Mesothelial cell of epicardium (in vitro differentiated cells): ENCODE measurements at regions not wholly inside any gene's neighbourhood (a gene's known extent, or its start where the extent isn't known, plus 50 kb on each side); places are given as distances from the start of the nearest gene placed in this dataset.

Experiments used
- DNase-seq, 2 experiments: peaks; one replicate each; pipeline ENCODE4 v3.0.0; 2021; ENCODE audit warnings: low spot score in 2 of 2; ENCODE audit not compliant: unreplicated experiment in 2 of 2
- H3K27ac Mint-ChIP-seq: 2 replicates; pipeline ENCODE4 v1.8.0; 2021; ENCODE audit warnings: mixed read lengths
- H3K27me3 Mint-ChIP-seq: 2 replicates; pipeline ENCODE4 v1.8.0; 2021; ENCODE audit warnings: low read depth, mixed read lengths
- H3K36me3 Mint-ChIP-seq: 2 replicates; pipeline ENCODE4 v1.8.0; 2021; ENCODE audit warnings: mixed read lengths
- H3K4me1 Mint-ChIP-seq: 2 replicates; pipeline ENCODE4 v1.8.0; 2021; ENCODE audit warnings: mixed read lengths
- H3K4me3 Mint-ChIP-seq: 2 replicates; pipeline ENCODE4 v1.8.0; 2021; ENCODE audit warnings: mild to moderate bottlenecking, moderate library complexity, mixed read lengths
- H3K9me3 Mint-ChIP-seq: 2 replicates; pipeline ENCODE4 v1.8.0; 2021; ENCODE audit warnings: mixed read lengths
- CTCF ChIP-seq: fragments of 200-600 bp; sonication (generic); IDR thresholded peaks from one replicate; pipeline ENCODE4 v1.5.0; 2021; ENCODE audit warnings: antibody characterized with exemption; ENCODE audit not compliant: unreplicated experiment

GRCh38 chr10:33046792-33047191, 88.8 kb upstream of the ITGB1 start:
- no peaks in the 10 kb centered on the region for H3K36me3 Mint-ChIP-seq
- H3K4me1 Mint-ChIP-seq = peaks cover 13% of the 10 kb centered on the region
- no peaks in the 10 kb centered on the region for H3K27me3 Mint-ChIP-seq
- peaks cover 3% of the 10 kb centered on the region for H3K9me3 Mint-ChIP-seq
- no peak for DNase-seq
- TF ChIP-seq CTCF = no peak
- no peak overlapping the region for H3K4me3 Mint-ChIP-seq
- no peak overlapping the region for H3K27ac Mint-ChIP-seq

GRCh38 chr10:33045421-33045820, 87.4 kb upstream of the ITGB1 start:
- no peak for DNase-seq
- Mint-ChIP-seq H3K4me1 (peaks cover 18% of the 10 kb centered on the region), H3K9me3 (peaks cover 3% of the 10 kb centered on the region), H3K36me3 (no peaks in the 10 kb centered on the region), H3K27me3 (no peaks in the 10 kb centered on the region), H3K27ac (no peak overlapping the region), H3K4me3 (no peak overlapping the region)
- no peak for TF ChIP-seq CTCF

- Mint-ChIP-seq H3K4me3 (no peak overlapping the region), H3K36me3 (no peaks in the 10 kb centered on the region), H3K9me3 (no peaks in the 10 kb centered on the region), H3K27me3 (no peaks in the 10 kb centered on the region), H3K4me1 (peaks cover 18% of the 10 kb centered on the region), H3K27ac (no peak overlapping the region)
- TF ChIP-seq CTCF = no peak
- no peak for DNase-seq
Measured at GRCh38 chr10:33042565-33042964, 84.5 kb upstream of the ITGB1 start.

GRCh38 chr10:33041783-33042437, 83.9 kb upstream of the ITGB1 start:
- Mint-ChIP-seq H3K36me3 (no peaks in the 10 kb centered on the region), H3K27ac (no peak overlapping the region), H3K4me1 (peaks cover 18% of the 10 kb centered on the region), H3K27me3 (no peaks in the 10 kb centered on the region), H3K9me3 (no peaks in the 10 kb centered on the region), H3K4me3 (no peak overlapping the region)
- TF ChIP-seq CTCF = no peak
- DNase-seq = no peak

GRCh38 chr10:33040436-33040835, 82.4 kb upstream of the ITGB1 start:
- no peaks in the 10 kb centered on the region for H3K9me3 Mint-ChIP-seq
- peaks cover 17% of the 10 kb centered on the region for H3K4me1 Mint-ChIP-seq
- no peaks in the 10 kb centered on the region for H3K27me3 Mint-ChIP-seq
- no peak for TF ChIP-seq CTCF
- no peak overlapping the region for H3K27ac Mint-ChIP-seq
- H3K4me3 Mint-ChIP-seq = no peak overlapping the region
- no peak for DNase-seq
- no peaks in the 10 kb centered on the region for H3K36me3 Mint-ChIP-seq

GRCh38 chr10:33039181-33039580, 81.2 kb upstream of the ITGB1 start:
- no peak for TF ChIP-seq CTCF
- H3K9me3 Mint-ChIP-seq = no peaks in the 10 kb centered on the region
- H3K27me3 Mint-ChIP-seq = no peaks in the 10 kb centered on the region
- no peak overlapping the region for H3K4me3 Mint-ChIP-seq
- no peak overlapping the region for H3K27ac Mint-ChIP-seq
- no peak for DNase-seq
- H3K4me1 Mint-ChIP-seq = peaks cover 17% of the 10 kb centered on the region
- no peaks in the 10 kb centered on the region for H3K36me3 Mint-ChIP-seq
